ENCODE measurements at regions not wholly inside any gene's neighbourhood (a gene's known extent, or its start where the extent isn't known, plus 50 kb on each side); places are given as distances from the start of the nearest gene placed in this dataset.

DNA sequence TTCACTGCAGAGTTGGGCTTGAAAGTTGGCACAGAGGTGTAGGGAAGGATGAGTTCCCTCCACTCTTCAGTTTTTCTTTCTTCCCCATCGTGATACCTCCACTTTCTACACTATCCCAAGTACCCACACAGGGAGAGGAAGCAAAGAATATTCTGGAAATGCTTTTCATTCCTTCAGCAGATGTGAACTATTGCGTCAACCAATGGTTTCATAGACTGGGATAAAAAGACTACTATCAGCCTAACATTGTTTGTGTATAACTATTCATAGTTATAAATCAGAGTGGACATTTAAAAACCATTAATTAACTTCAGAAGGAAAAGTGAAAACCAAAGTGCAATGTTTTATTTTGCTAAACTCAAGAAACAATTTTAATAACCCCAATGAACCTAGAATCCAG lies 63.6 kb upstream of the MAMDC2 start:
- TF ChIP-seq, protein P1, sequence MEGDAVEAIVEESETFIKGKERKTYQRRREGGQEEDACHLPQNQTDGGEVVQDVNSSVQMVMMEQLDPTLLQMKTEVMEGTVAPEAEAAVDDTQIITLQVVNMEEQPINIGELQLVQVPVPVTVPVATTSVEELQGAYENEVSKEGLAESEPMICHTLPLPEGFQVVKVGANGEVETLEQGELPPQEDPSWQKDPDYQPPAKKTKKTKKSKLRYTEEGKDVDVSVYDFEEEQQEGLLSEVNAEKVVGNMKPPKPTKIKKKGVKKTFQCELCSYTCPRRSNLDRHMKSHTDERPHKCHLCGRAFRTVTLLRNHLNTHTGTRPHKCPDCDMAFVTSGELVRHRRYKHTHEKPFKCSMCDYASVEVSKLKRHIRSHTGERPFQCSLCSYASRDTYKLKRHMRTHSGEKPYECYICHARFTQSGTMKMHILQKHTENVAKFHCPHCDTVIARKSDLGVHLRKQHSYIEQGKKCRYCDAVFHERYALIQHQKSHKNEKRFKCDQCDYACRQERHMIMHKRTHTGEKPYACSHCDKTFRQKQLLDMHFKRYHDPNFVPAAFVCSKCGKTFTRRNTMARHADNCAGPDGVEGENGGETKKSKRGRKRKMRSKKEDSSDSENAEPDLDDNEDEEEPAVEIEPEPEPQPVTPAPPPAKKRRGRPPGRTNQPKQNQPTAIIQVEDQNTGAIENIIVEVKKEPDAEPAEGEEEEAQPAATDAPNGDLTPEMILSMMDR (IDR thresholded peaks at IDR 0.05; ENCODE audit: borderline replicate concordance, extremely low read depth, low read length, poor library complexity, severe bottlenecking), result no peak
- no peak for TF ChIP-seq EZH2 (IDR thresholded peaks at IDR 0.05; ENCODE audit: borderline replicate concordance, low read depth, low read length, severe bottlenecking)
